ENCODE measurements at regions not wholly inside any gene's neighbourhood (a gene's known extent, or its start where the extent isn't known, plus 50 kb on each side); places are given as distances from the start of the nearest gene placed in this dataset.

- TF ChIP-seq EZH2phosphoT487 (IDR thresholded peaks at IDR 0.05) (no peak), CTCF (IDR thresholded peaks at IDR 0.05) (no peak), EZH2 (IDR thresholded peaks at IDR 0.05) (no peak)
- Histone ChIP-seq H3K27ac (no peak overlapping the region), H3K36me3 (no peaks in the 10 kb centered on the region), H3F3A (ENCODE audit: low read depth) (no peaks in the 10 kb centered on the region), H2AFZ (replicated peaks) (no peak overlapping the region), H3K27me3 (no peaks in the 10 kb centered on the region), H4K20me1 (ENCODE audit: low read depth) (no peaks in the 10 kb centered on the region), H3K9me3 (ENCODE audit: low read depth) (no peaks in the 10 kb centered on the region), H3K79me2 (ENCODE audit: low read depth) (no peaks in the 10 kb centered on the region), H3K4me3 (no peak overlapping the region), H3K9ac (no peak overlapping the region), H3K4me2 (no peak overlapping the region), H3K4me1 (no peaks in the 10 kb centered on the region)
- no peak overlapping the region for H3K4me3 Mint-ChIP-seq
- peaks cover 2% of the 10 kb centered on the region for H3K27me3 Mint-ChIP-seq (ENCODE audit: insufficient read depth, low read depth)
- H3K27ac Mint-ChIP-seq = no peak overlapping the region
- H3K4me1 Mint-ChIP-seq = no peaks in the 10 kb centered on the region
- no peaks in the 10 kb centered on the region for H3K36me3 Mint-ChIP-seq
- H3K9me3 Mint-ChIP-seq = no peaks in the 10 kb centered on the region
- DNase-seq (ENCODE audit: low spot score) = no peak
Observed at GRCh38 chr16:7976563-7976962, 613.7 kb downstream of the TMEM114 start.

GRCh38 chr16:7976125-7976524 is 614.2 kb downstream of the TMEM114 start:
- no peak overlapping the region for H3K4me3 Mint-ChIP-seq
- H3K36me3 ChIP-seq = no peaks in the 10 kb centered on the region
- H3K4me3 ChIP-seq = no peak overlapping the region
- H3K79me2 ChIP-seq (ENCODE audit: low read depth) = no peaks in the 10 kb centered on the region
- H3K27me3 Mint-ChIP-seq (ENCODE audit: insufficient read depth, low read depth) = peaks cover 2% of the 10 kb centered on the region
- H3K27ac ChIP-seq = no peak overlapping the region
- no peak for DNase-seq (ENCODE audit: low spot score)
- H3K36me3 Mint-ChIP-seq = no peaks in the 10 kb centered on the region
- no peak overlapping the region for H3K4me2 ChIP-seq
- no peaks in the 10 kb centered on the region for H3K27me3 ChIP-seq
- no peaks in the 10 kb centered on the region for H3K9me3 ChIP-seq (ENCODE audit: low read depth)
- no peaks in the 10 kb centered on the region for H3K9me3 Mint-ChIP-seq
- H3K4me1 Mint-ChIP-seq = no peaks in the 10 kb centered on the region
- no peak overlapping the region for H3K27ac Mint-ChIP-seq
- no peaks in the 10 kb centered on the region for H3K4me1 ChIP-seq
- H2AFZ ChIP-seq (replicated peaks) = no peak overlapping the region
- H3F3A ChIP-seq (ENCODE audit: low read depth) = no peaks in the 10 kb centered on the region
- H3K9ac ChIP-seq = no peak overlapping the region
- TF ChIP-seq EZH2 (IDR thresholded peaks at IDR 0.05) = no peak
- TF ChIP-seq EZH2phosphoT487 (IDR thresholded peaks at IDR 0.05) = no peak
- TF ChIP-seq CTCF (IDR thresholded peaks at IDR 0.05) = no peak
- no peaks in the 10 kb centered on the region for H4K20me1 ChIP-seq (ENCODE audit: low read depth)

GRCh38 chr16:7967996-7968509 is 622.3 kb downstream of the TMEM114 start:
- H3K79me2 ChIP-seq (ENCODE audit: low read depth) = no peaks in the 10 kb centered on the region
- H3K4me2 ChIP-seq = no peak overlapping the region
- H3K4me3 Mint-ChIP-seq = no peak overlapping the region
- DNase-seq (ENCODE audit: low spot score) = no peak
- H3F3A ChIP-seq (ENCODE audit: low read depth) = no peaks in the 10 kb centered on the region
- H2AFZ ChIP-seq (replicated peaks) = no peak overlapping the region
- H3K36me3 Mint-ChIP-seq = no peaks in the 10 kb centered on the region
- H3K27ac Mint-ChIP-seq = no peak overlapping the region
- H3K9me3 Mint-ChIP-seq = no peaks in the 10 kb centered on the region
- H4K20me1 ChIP-seq (ENCODE audit: low read depth) = no peaks in the 10 kb centered on the region
- H3K27ac ChIP-seq = no peak overlapping the region
- no peaks in the 10 kb centered on the region for H3K36me3 ChIP-seq
- no peak overlapping the region for H3K9ac ChIP-seq
- no peaks in the 10 kb centered on the region for H3K9me3 ChIP-seq (ENCODE audit: low read depth)
- no peaks in the 10 kb centered on the region for H3K27me3 ChIP-seq
- no peak overlapping the region for H3K4me3 ChIP-seq
- no peaks in the 10 kb centered on the region for H3K27me3 Mint-ChIP-seq (ENCODE audit: insufficient read depth, low read depth)
- no peak for TF ChIP-seq EZH2phosphoT487 (IDR thresholded peaks at IDR 0.05)
- no peak for TF ChIP-seq EZH2 (IDR thresholded peaks at IDR 0.05)
- TF ChIP-seq CTCF (IDR thresholded peaks at IDR 0.05) = no peak
- no peaks in the 10 kb centered on the region for H3K4me1 ChIP-seq
- no peaks in the 10 kb centered on the region for H3K4me1 Mint-ChIP-seq

Measured in neural progenitor cell (in vitro differentiated cells).